IMR-90 (cell line): ENCODE measurements at regions not wholly inside any gene's neighbourhood (a gene's known extent, or its start where the extent isn't known, plus 50 kb on each side); places are given as distances from the start of the nearest gene placed in this dataset.

Source experiments
- ATAC-seq: fragments of 200-7000 bp; cut with Tn5 transposase; 2 replicates; pipeline ENCODE4 v1.9.1; 2020; ENCODE audit warnings: low read depth, mild to moderate bottlenecking, moderate library complexity
- BruUV-seq: library from RNA; stranded (reverse); fragments of 400-500 nt; replicated peaks from 2 replicates; lab custom pipeline; 2021; lab: Mats Ljungman, UMichigan
- CTCF ChIA-PET: fragments of 300-600 bp; formaldehyde crosslinking; extraction: SDS; loops from one replicate; lab custom pipeline; 2021; ENCODE audit warnings: antibody characterized with exemption; lab: Yijun Ruan, JAX
- POLR2A ChIA-PET: fragments of 300-600 bp; sonication (Branson Sonifier 250); formaldehyde crosslinking; loops from one replicate; lab custom pipeline; 2022; ENCODE audit warnings: antibody characterized with exemption; ENCODE audit not compliant: unreplicated experiment; lab: Charles Lee
- DNase-seq: peaks from one replicate; pipeline ENCODE4 v3.0.0; 2013
- H2AFZ ChIP-seq: replicated peaks from 2 replicates; pipeline ENCODE3; 2013; ENCODE audit warnings: low read length, mild to moderate bottlenecking; ENCODE audit not compliant: poor library complexity
- H2AK5ac ChIP-seq: 2 replicates; pipeline ENCODE4 v1.6.1; 2013; ENCODE audit warnings: low read depth, low read length, inconsistent platforms
- H2AK9ac ChIP-seq: replicated peaks from 2 replicates; pipeline ENCODE3; 2013; ENCODE audit warnings: mild to moderate bottlenecking, low read depth, low read length, moderate library complexity; ENCODE audit not compliant: poor library complexity
- H2BK120ac ChIP-seq: 2 replicates; pipeline ENCODE4 v1.6.1; 2013; ENCODE audit warnings: low read depth, low read length, inconsistent platforms
- H2BK15ac ChIP-seq: 3 replicates; pipeline ENCODE4 v1.6.1; 2013; ENCODE audit warnings: low read depth, low read length, inconsistent platforms
- H2BK20ac ChIP-seq: 2 replicates; pipeline ENCODE4 v1.6.1; 2013; ENCODE audit warnings: low read depth, mild to moderate bottlenecking, inconsistent platforms, low read length, moderate library complexity
- H2BK5ac ChIP-seq: 2 replicates; pipeline ENCODE4 v1.6.1; 2013; ENCODE audit warnings: mild to moderate bottlenecking, low read depth, low read length, inconsistent platforms; ENCODE audit not compliant: poor library complexity, severe bottlenecking
- H3K14ac ChIP-seq: replicated peaks from 2 replicates; pipeline ENCODE4 v1.6.1; 2013; ENCODE audit warnings: low read depth, low read length, inconsistent platforms
- H3K18ac ChIP-seq: 2 replicates; pipeline ENCODE4 v1.6.1; 2013; ENCODE audit warnings: low read depth, low read length, control low read depth
- H3K23ac ChIP-seq: 2 replicates; pipeline ENCODE4 v1.6.1; 2013; ENCODE audit warnings: low read depth, low read length, inconsistent platforms
- H3K27ac ChIP-seq: 2 replicates; pipeline ENCODE4 v1.5.1; 2013; ENCODE audit warnings: mild to moderate bottlenecking, control low read depth, low read length; ENCODE audit not compliant: insufficient read depth
- H3K27me3 ChIP-seq: 2 replicates; pipeline ENCODE4 v1.6.1; 2013; ENCODE audit warnings: low read length; ENCODE audit not compliant: control insufficient read depth, insufficient read depth
- H3K36me3 ChIP-seq: 2 replicates; pipeline ENCODE4 v1.6.1; 2013; ENCODE audit warnings: low read length, mixed read lengths; ENCODE audit not compliant: control insufficient read depth, insufficient read depth
- H3K4ac ChIP-seq: 2 replicates; pipeline ENCODE4 v1.6.1; 2013; ENCODE audit warnings: low read depth, low read length, inconsistent platforms
- H3K4me1 ChIP-seq: 2 replicates; pipeline ENCODE4 v1.6.1; 2013; ENCODE audit warnings: low read length, mixed read lengths; ENCODE audit not compliant: control insufficient read depth, insufficient read depth
- H3K4me2 ChIP-seq: 2 replicates; pipeline ENCODE4 v1.6.1; 2013; ENCODE audit warnings: low read depth, mild to moderate bottlenecking, control low read depth, low read length, moderate library complexity
- H3K4me3 ChIP-seq: 2 replicates; pipeline ENCODE4 v1.5.1; 2013; ENCODE audit warnings: low read depth, mild to moderate bottlenecking, control low read depth, low read length, moderate library complexity; ENCODE audit not compliant: insufficient read depth
- H3K56ac ChIP-seq: 2 replicates; pipeline ENCODE4 v1.6.1; 2013; ENCODE audit warnings: low read length, inconsistent platforms; ENCODE audit not compliant: insufficient read depth; ENCODE audit errors: extremely low read depth
- H3K79me1 ChIP-seq, 2 experiments: 2 replicates each; pipeline ENCODE4 v1.6.1; 2013; ENCODE audit warnings: low read length in 2 of 2, inconsistent platforms in 1 of 2, low read depth in 1 of 2
- H3K9ac ChIP-seq: 2 replicates; pipeline ENCODE4 v1.6.1; 2013; ENCODE audit warnings: low read depth, low read length, control low read depth
- H3K9me1 ChIP-seq: 2 replicates; pipeline ENCODE4 v1.6.1; 2013; ENCODE audit warnings: low read length, inconsistent platforms; ENCODE audit not compliant: insufficient read depth
- H3K9me3 ChIP-seq: 2 replicates; pipeline ENCODE4 v1.6.1; 2013; ENCODE audit warnings: low read length; ENCODE audit not compliant: control insufficient read depth, insufficient read depth
- H4K20me1 ChIP-seq: 2 replicates; pipeline ENCODE4 v1.6.1; 2013; ENCODE audit warnings: low read length, inconsistent platforms; ENCODE audit not compliant: insufficient read depth
- H4K5ac ChIP-seq: 2 replicates; pipeline ENCODE4 v1.6.1; 2013; ENCODE audit warnings: mild to moderate bottlenecking, low read depth, low read length, control low read depth
- H4K8ac ChIP-seq, 2 experiments: 2 replicates each; pipeline ENCODE4 v1.6.1; 2013; ENCODE audit warnings: low read depth in 2 of 2, low read length in 2 of 2, control low read depth in 1 of 2, inconsistent platforms in 1 of 2
- H4K91ac ChIP-seq: 2 replicates; pipeline ENCODE4 v1.6.1; 2013; ENCODE audit warnings: low read depth, low read length, inconsistent platforms; ENCODE audit not compliant: insufficient read depth
- BHLHE40 ChIP-seq: fragments of 150-350 bp; IDR thresholded peaks from 2 replicates; pipeline ENCODE4 v1.6.1; 2016; ENCODE audit warnings: mild to moderate bottlenecking, low read depth, low read length
- CHD1 ChIP-seq: IDR thresholded peaks from 2 replicates; pipeline ENCODE4 v1.6.1; 2012; ENCODE audit warnings: low read depth, low read length, improper control_type of control experiment
- FOS ChIP-seq: fragments of 150-350 bp; IDR thresholded peaks from 2 replicates; pipeline ENCODE4 v1.6.1; 2016; ENCODE audit warnings: low read depth, low read length
- MAZ ChIP-seq: IDR thresholded peaks from 2 replicates; pipeline ENCODE4 v1.6.1; 2012; ENCODE audit warnings: low read depth, mild to moderate bottlenecking, low read length, improper control_type of control experiment, moderate library complexity, borderline replicate concordance
- MXI1 ChIP-seq: IDR thresholded peaks from 2 replicates; pipeline ENCODE4 v1.6.1; 2012; ENCODE audit warnings: low read depth, mild to moderate bottlenecking, low read length, moderate library complexity, borderline replicate concordance
- POLR2A ChIP-seq: IDR thresholded peaks from 2 replicates; pipeline ENCODE4 v1.6.1; 2012; ENCODE audit warnings: mild to moderate bottlenecking, low read depth, low read length
- RCOR1 ChIP-seq: IDR thresholded peaks from 2 replicates; pipeline ENCODE4 v1.6.1; 2012; ENCODE audit warnings: mild to moderate bottlenecking, low read length, improper control_type of control experiment; ENCODE audit not compliant: insufficient replicate concordance
- RFX5 ChIP-seq: IDR thresholded peaks from 2 replicates; pipeline ENCODE4 v1.8.0; 2012; ENCODE audit warnings: low read depth, mild to moderate bottlenecking, low read length, moderate library complexity
- WGBS, 2 experiments: methylation state at CpG; one replicate each; pipeline versions ENCODE4 v1.1.5 to v1.1.7; 2013; ENCODE audit warnings: missing lambda C conversion rate in 2 of 2; ENCODE audit not compliant: insufficient read length in 1 of 2; ENCODE audit errors: extremely low coverage in 2 of 2; 5-methylcytosine and 5-hydroxymethylcytosine counted together
- dilution Hi-C: fragments of 300-500 bp; cut with HindIII; formaldehyde crosslinking; loops from one replicate; pipeline ENCODE4 v1.14.3; 2018; ENCODE audit warnings: low sequenced_read_pairs; ENCODE audit not compliant: unreplicated experiment
- in situ Hi-C: fragments of 300-500 bp; cut with MboI; formaldehyde crosslinking; loops from 3 replicates; pipeline ENCODE4 v1.14.3; 2019; ENCODE audit warnings: low sequenced_read_pairs, inconsistent platforms, mixed read lengths
- intact Hi-C: fragments of 100-400 bp; cut with micrococcal nuclease; formaldehyde crosslinking; loops from 2 replicates; pipeline ENCODE4 v1.10.0; 2022
- TF ChIP-seq, protein P1 (sequence below): conservative IDR thresholded peaks from 2 replicates; pipeline ENCODE4 v1.5.1; 2012; ENCODE audit warnings: mild to moderate bottlenecking, low read depth, low read length, improper control_type of control experiment

DNA sequence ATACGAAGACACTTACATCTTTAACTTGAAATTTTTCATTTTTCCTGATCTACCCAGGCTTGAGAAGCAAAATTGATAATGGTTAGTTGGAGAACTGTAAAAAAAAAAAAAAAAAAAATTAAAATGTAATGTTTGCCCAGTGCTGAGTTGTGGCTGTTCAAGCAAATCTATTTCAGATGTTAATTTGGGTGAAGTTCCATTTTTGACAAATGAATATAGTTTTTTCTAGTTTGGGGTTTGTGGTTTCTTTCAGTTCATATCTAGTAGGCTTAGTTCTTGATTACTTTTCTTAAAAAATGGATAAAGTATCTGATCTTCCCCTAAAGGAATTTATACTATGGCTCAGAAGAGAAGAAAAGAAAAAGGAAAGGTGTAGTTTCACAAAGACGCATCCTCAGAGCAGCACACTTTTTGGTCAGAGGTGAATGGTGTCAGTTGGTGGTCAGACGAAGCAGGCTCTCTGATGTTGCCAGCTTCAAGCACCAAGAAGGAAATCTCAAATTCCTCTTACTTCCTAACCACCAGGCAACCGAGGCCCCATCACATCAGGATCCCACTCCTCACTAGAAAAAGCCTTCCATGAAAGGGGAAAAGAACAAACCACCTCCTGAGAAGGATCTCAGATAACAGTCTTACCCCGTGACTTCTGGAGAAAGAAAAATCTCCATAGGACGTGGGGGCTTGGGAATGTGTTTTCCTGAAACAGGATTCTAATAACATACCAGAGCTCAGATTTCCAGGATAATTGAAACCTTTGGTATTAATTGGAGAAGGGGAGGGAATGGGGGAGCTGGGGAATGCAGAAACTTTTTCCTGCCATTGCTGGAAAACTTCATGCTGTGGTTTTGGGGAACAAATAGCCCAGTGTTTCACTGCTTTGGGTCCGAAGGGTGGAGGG is 396.2 kb downstream of the CD83 start:
- Histone ChIP-seq H3K14ac (no peak overlapping the region), H3K23ac (no peak overlapping the region), H3K9me1 (no peaks in the 10 kb centered on the region), H3K4me3 (no peak overlapping the region), H2AK5ac (no peak overlapping the region), H3K27ac (no peak overlapping the region), H4K20me1 (no peaks in the 10 kb centered on the region), H3K36me3 (no peaks in the 10 kb centered on the region), H3K9ac (no peak overlapping the region), H2BK120ac (no peak overlapping the region), H4K8ac (no peak overlapping the region), H3K56ac (no peak overlapping the region), H2AFZ (no peak overlapping the region), H2BK15ac (no peak overlapping the region), H4K5ac (no peak overlapping the region), H3K9me3 (no peaks in the 10 kb centered on the region), H3K27me3 (no peaks in the 10 kb centered on the region; the same call in 1 of the 2 replicates), H2BK5ac (no peak overlapping the region), H3K79me1 (no peaks in the 10 kb centered on the region), H2AK9ac (no peak overlapping the region), H3K4ac (no peak overlapping the region), H4K91ac (no peak overlapping the region), H3K4me2 (no peak overlapping the region), H3K4me1 (no peaks in the 10 kb centered on the region), H3K18ac (no peak overlapping the region), H2BK20ac (no peak overlapping the region)
- in situ Hi-C loops (no loop called here), intact Hi-C loops (no loop called here), dilution Hi-C loops (no loop called here)
- no peak for ATAC-seq
- DNase-seq, result no peak
- no CpG with 5 or more reads among the region's 7 CpGs for WGBS, 2 experiments
- no peak for TF ChIP-seq FOS
- no peak for TF ChIP-seq POLR2A
- TF ChIP-seq MXI1, result no peak
- no peak for TF ChIP-seq RCOR1
- TF ChIP-seq MAZ, result no peak
- TF ChIP-seq, protein P1, sequence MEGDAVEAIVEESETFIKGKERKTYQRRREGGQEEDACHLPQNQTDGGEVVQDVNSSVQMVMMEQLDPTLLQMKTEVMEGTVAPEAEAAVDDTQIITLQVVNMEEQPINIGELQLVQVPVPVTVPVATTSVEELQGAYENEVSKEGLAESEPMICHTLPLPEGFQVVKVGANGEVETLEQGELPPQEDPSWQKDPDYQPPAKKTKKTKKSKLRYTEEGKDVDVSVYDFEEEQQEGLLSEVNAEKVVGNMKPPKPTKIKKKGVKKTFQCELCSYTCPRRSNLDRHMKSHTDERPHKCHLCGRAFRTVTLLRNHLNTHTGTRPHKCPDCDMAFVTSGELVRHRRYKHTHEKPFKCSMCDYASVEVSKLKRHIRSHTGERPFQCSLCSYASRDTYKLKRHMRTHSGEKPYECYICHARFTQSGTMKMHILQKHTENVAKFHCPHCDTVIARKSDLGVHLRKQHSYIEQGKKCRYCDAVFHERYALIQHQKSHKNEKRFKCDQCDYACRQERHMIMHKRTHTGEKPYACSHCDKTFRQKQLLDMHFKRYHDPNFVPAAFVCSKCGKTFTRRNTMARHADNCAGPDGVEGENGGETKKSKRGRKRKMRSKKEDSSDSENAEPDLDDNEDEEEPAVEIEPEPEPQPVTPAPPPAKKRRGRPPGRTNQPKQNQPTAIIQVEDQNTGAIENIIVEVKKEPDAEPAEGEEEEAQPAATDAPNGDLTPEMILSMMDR, result no peak
- TF ChIP-seq RFX5, result no peak
- TF ChIP-seq BHLHE40, result no peak
- TF ChIP-seq CHD1, result no peak
- no TSS peak for BruUV-seq
- ChIA-PET CTCF (no interaction called here), POLR2A (no interaction called here)
